IPS-20b (cell line): ENCODE measurements at regions not wholly inside any gene's neighbourhood (a gene's known extent, or its start where the extent isn't known, plus 50 kb on each side); places are given as distances from the start of the nearest gene placed in this dataset.

Experiments
- H3K27ac ChIP-seq: one replicate; pipeline ENCODE4 v1.5.1; 2013; ENCODE audit warnings: low read length
- H3K27me3 ChIP-seq: 2 replicates; pipeline ENCODE4 v1.6.1; 2013; ENCODE audit warnings: mild to moderate bottlenecking, low read length, inconsistent platforms; ENCODE audit not compliant: insufficient read depth
- H3K36me3 ChIP-seq: 2 replicates; pipeline ENCODE4 v1.6.1; 2013; ENCODE audit warnings: low read depth, mild to moderate bottlenecking, inconsistent platforms, low read length, moderate library complexity; ENCODE audit not compliant: insufficient read depth
- H3K4me1 ChIP-seq: 2 replicates; pipeline ENCODE4 v1.6.1; 2013; ENCODE audit warnings: mild to moderate bottlenecking, control low read depth, inconsistent platforms, low read length, moderate library complexity; ENCODE audit not compliant: insufficient read depth
- H3K4me3 ChIP-seq: 2 replicates; pipeline ENCODE4 v1.5.1; 2013; ENCODE audit warnings: mild to moderate bottlenecking, low read length, inconsistent platforms
- H3K9ac ChIP-seq: 2 replicates; pipeline ENCODE4 v1.6.1; 2013; ENCODE audit warnings: low read depth, mild to moderate bottlenecking, inconsistent platforms, low read length, moderate library complexity
- H3K9me3 ChIP-seq: 2 replicates; pipeline ENCODE4 v1.6.1; 2013; ENCODE audit warnings: mild to moderate bottlenecking, low read depth, low read length, inconsistent platforms; ENCODE audit not compliant: insufficient read depth

- peaks cover 25% of the 10 kb centered on the region for H3K36me3 ChIP-seq
These were observed 68.7 kb upstream of the ADAD1 start for GRCh38 chr4:122309988-122310626.

GRCh38 chr4:122313006-122313646 lies 65.7 kb upstream of the ADAD1 start:
- peaks cover 35% of the 10 kb centered on the region for H3K36me3 ChIP-seq
- H3K27ac ChIP-seq, result no peak overlapping the region
- no peak overlapping the region for H3K9ac ChIP-seq
- no peaks in the 10 kb centered on the region for H3K27me3 ChIP-seq
- no peak overlapping the region for H3K4me3 ChIP-seq
- H3K4me1 ChIP-seq, result no peaks in the 10 kb centered on the region
- H3K9me3 ChIP-seq, result no peaks in the 10 kb centered on the region

More at GRCh38 chr4:122309988-122310626, 68.7 kb upstream of the ADAD1 start:
- Histone ChIP-seq H3K9ac (no peak overlapping the region), H3K4me3 (no peak overlapping the region), H3K27me3 (no peaks in the 10 kb centered on the region), H3K27ac (no peak overlapping the region), H3K9me3 (no peaks in the 10 kb centered on the region), H3K4me1 (no peaks in the 10 kb centered on the region; the same call in 1 of the 2 replicates)

- Histone ChIP-seq H3K27ac (no peak overlapping the region), H3K9me3 (no peaks in the 10 kb centered on the region), H3K27me3 (no peaks in the 10 kb centered on the region), H3K9ac (no peak overlapping the region), H3K36me3 (peaks cover 20% of the 10 kb centered on the region), H3K4me3 (no peak overlapping the region), H3K4me1 (no peaks in the 10 kb centered on the region)
These were observed 51.9 kb upstream of the ADAD1 start for GRCh38 chr4:122326908-122327307.

DNA sequence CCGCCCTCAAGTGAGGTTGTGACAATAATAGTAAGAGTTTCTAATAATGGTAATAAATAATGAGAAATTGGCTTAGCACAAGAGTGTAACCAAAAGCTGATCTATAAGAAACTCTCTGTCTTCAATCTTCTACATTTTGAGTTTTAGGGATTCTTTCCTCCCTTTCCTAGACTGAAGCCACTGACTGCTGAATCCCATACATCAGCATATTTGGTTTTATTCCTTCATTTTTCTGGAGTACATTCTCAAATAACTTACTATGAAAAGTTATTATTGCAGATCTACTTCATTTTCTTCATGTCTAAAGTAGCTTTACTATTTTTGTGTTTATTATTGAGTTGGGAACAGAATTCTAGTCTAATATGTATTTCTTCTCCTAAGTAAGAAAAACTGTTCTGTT lies 49.9 kb upstream of the ADAD1 start:
- Histone ChIP-seq H3K27me3 (no peaks in the 10 kb centered on the region), H3K4me1 (no peaks in the 10 kb centered on the region), H3K36me3 (peaks cover 21% of the 10 kb centered on the region)

More for the DNA sequence above, 49.9 kb upstream of the ADAD1 start:
- H3K9ac ChIP-seq, result no peak overlapping the region
- H3K9me3 ChIP-seq, result no peaks in the 10 kb centered on the region
- H3K4me3 ChIP-seq, result no peak overlapping the region
- no peak overlapping the region for H3K27ac ChIP-seq
